GM12892 (cell line): ENCODE measurements at regions not wholly inside any gene's neighbourhood (a gene's known extent, or its start where the extent isn't known, plus 50 kb on each side); places are given as distances from the start of the nearest gene placed in this dataset.

Experiments
- POLR2A ChIP-seq: IDR thresholded peaks from 2 replicates; pipeline ENCODE4 v1.6.1; 2011; ENCODE audit warnings: low read depth, low read length, control low read depth
- POLR2AphosphoS5 ChIP-seq: IDR thresholded peaks from 2 replicates; pipeline ENCODE4 v1.6.1; 2011; ENCODE audit warnings: low read depth, low read length, control low read depth

DNA sequence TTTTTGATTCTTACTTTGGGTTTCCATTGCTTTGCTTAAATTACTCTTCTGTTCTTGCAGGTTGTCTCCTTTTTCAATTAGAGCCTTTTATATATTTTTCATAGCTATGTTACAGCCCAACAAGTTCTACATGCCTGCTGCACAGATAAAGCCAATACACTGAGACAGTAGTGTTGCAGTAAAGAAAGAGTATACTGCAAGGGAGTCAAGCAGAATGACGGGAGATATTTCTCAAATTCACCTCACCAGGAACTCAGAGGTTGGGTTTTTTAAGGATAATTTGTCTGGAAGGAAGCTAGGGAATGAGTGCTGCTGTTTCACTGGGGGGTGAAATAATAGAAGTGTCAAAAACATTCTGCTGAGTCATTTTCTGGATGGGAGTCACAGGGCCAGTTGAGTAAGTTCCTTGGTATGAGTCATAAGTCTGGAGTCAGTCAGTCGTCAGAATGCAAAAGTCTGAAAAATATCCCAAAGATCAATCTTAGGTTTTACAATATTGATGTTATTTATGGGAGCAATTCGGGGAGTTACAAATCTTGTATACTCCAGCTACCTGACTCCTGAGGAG, 193.0 kb upstream of the RGPD4 start:
- TF ChIP-seq POLR2A (no peak), POLR2AphosphoS5 (no peak)
